Nephron progenitor cell (in vitro differentiated cells): ENCODE measurements at regions not wholly inside any gene's neighbourhood (a gene's known extent, or its start where the extent isn't known, plus 50 kb on each side); places are given as distances from the start of the nearest gene placed in this dataset.

ENCODE experiments used
- DNase-seq: peaks from one replicate; pipeline ENCODE4 v3.0.0; 2021
- H3K27ac Mint-ChIP-seq: 2 replicates; pipeline ENCODE4 v1.8.0; 2021; ENCODE audit warnings: mild to moderate bottlenecking, moderate library complexity, mixed read lengths
- H3K27me3 Mint-ChIP-seq: 2 replicates; pipeline ENCODE4 v1.8.0; 2021; ENCODE audit warnings: mild to moderate bottlenecking, low read depth, mixed read lengths; ENCODE audit not compliant: poor library complexity
- H3K36me3 Mint-ChIP-seq: 2 replicates; pipeline ENCODE4 v1.8.0; 2021; ENCODE audit warnings: low read depth, mixed read lengths
- H3K4me1 Mint-ChIP-seq: 2 replicates; pipeline ENCODE4 v1.8.0; 2021; ENCODE audit warnings: mixed read lengths
- H3K4me3 Mint-ChIP-seq: 2 replicates; pipeline ENCODE4 v1.8.0; 2021; ENCODE audit warnings: mild to moderate bottlenecking, moderate library complexity, mixed read lengths
- H3K9me3 Mint-ChIP-seq: 2 replicates; pipeline ENCODE4 v1.8.0; 2021; ENCODE audit warnings: mild to moderate bottlenecking, moderate library complexity, mixed read lengths
- CTCF ChIP-seq: fragments of 200-600 bp; sonication (generic); IDR thresholded peaks from 2 replicates; pipeline ENCODE4 v1.5.0; 2021; ENCODE audit warnings: antibody characterized with exemption

GRCh38 chr5:10073441-10074104 lies 176.1 kb downstream of the ATPSCKMT start:
- Mint-ChIP-seq H3K27ac (no peak overlapping the region), H3K4me1 (peaks cover 8% of the 10 kb centered on the region), H3K36me3 (no peaks in the 10 kb centered on the region), H3K27me3 (no peaks in the 10 kb centered on the region), H3K4me3 (no peak overlapping the region), H3K9me3 (no peaks in the 10 kb centered on the region)
- TF ChIP-seq CTCF: no peak
- no peak for DNase-seq

- Mint-ChIP-seq H3K4me1 (no peaks in the 10 kb centered on the region), H3K4me3 (no peak overlapping the region), H3K27me3 (no peaks in the 10 kb centered on the region), H3K36me3 (peaks cover 4% of the 10 kb centered on the region), H3K9me3 (peaks cover 18% of the 10 kb centered on the region), H3K27ac (no peak overlapping the region)
- DNase-seq: no peak
- TF ChIP-seq CTCF: no peak
Measured at GRCh38 chr5:10069637-10070313, 179.9 kb downstream of the ATPSCKMT start.

GRCh38 chr5:10065428-10066000 lies 184.2 kb downstream of the ATPSCKMT start:
- H3K36me3 Mint-ChIP-seq: peaks cover 4% of the 10 kb centered on the region
- no peak overlapping the region for H3K27ac Mint-ChIP-seq
- no peaks in the 10 kb centered on the region for H3K4me1 Mint-ChIP-seq
- peaks cover 19% of the 10 kb centered on the region for H3K9me3 Mint-ChIP-seq
- H3K4me3 Mint-ChIP-seq: no peak overlapping the region
- H3K27me3 Mint-ChIP-seq: peaks cover 4% of the 10 kb centered on the region
- TF ChIP-seq CTCF: no peak
- no peak for DNase-seq

- no peak for DNase-seq
- H3K27me3 Mint-ChIP-seq: peaks cover 4% of the 10 kb centered on the region
- H3K9me3 Mint-ChIP-seq: peaks cover 19% of the 10 kb centered on the region
- H3K27ac Mint-ChIP-seq: no peak overlapping the region
- no peak for TF ChIP-seq CTCF
- no peak overlapping the region for H3K4me3 Mint-ChIP-seq
- no peaks in the 10 kb centered on the region for H3K4me1 Mint-ChIP-seq
- H3K36me3 Mint-ChIP-seq: peaks cover 4% of the 10 kb centered on the region
Measured at GRCh38 chr5:10064546-10065195, 185.0 kb downstream of the ATPSCKMT start.

GRCh38 chr5:10063997-10064396 lies 185.7 kb downstream of the ATPSCKMT start:
- Mint-ChIP-seq H3K4me3 (no peak overlapping the region), H3K27me3 (peaks cover 4% of the 10 kb centered on the region)

More at GRCh38 chr5:10063997-10064396, 185.7 kb downstream of the ATPSCKMT start:
- peaks cover 4% of the 10 kb centered on the region for H3K36me3 Mint-ChIP-seq
- H3K4me1 Mint-ChIP-seq: no peaks in the 10 kb centered on the region
- no peak for TF ChIP-seq CTCF
- DNase-seq: no peak
- peaks cover 19% of the 10 kb centered on the region for H3K9me3 Mint-ChIP-seq
- H3K27ac Mint-ChIP-seq: no peak overlapping the region
